ENCODE measurements at regions not wholly inside any gene's neighbourhood (a gene's known extent, or its start where the extent isn't known, plus 50 kb on each side); places are given as distances from the start of the nearest gene placed in this dataset.

GRCh38 chr15:91528801-91529200 lies 324.7 kb upstream of the SLCO3A1 start:
- no peak for TF ChIP-seq CTCF (IDR thresholded peaks at IDR 0.05; ENCODE audit: insufficient read depth, low read length, poor library complexity, severe bottlenecking)
- TF ChIP-seq EZH2phosphoT487 (conservative IDR thresholded peaks at IDR 0.05; ENCODE audit: low read length), result no peak

Measured in SU-DHL-6 (cell line).